SJSA1 (cell line): ENCODE measurements at regions not wholly inside any gene's neighbourhood (a gene's known extent, or its start where the extent isn't known, plus 50 kb on each side); places are given as distances from the start of the nearest gene placed in this dataset.

ENCODE experiments used
- DNase-seq, 2 experiments: peaks; one replicate each; pipeline ENCODE4 v3.0.0-alpha.2; 2015 to 2020; ENCODE audit warnings: low spot score in 2 of 2, low read depth in 1 of 2
- H3K27ac ChIP-seq: fragments of 250-450 bp; sonication (Bioruptor Pico); 2 replicates; pipeline ENCODE4 v1.5.1; 2020; ENCODE audit warnings: mild to moderate bottlenecking, moderate library complexity
- H3K27me3 ChIP-seq: fragments of 250-450 bp; sonication (Bioruptor Pico); replicated peaks from 2 replicates; pipeline ENCODE4 v1.5.1; 2020; ENCODE audit warnings: mild to moderate bottlenecking, moderate library complexity
- H3K36me3 ChIP-seq: fragments of 250-450 bp; sonication (Bioruptor Pico); 2 replicates; pipeline ENCODE4 v1.5.1; 2020; ENCODE audit warnings: mild to moderate bottlenecking
- H3K4me1 ChIP-seq: fragments of 250-450 bp; sonication (Bioruptor Pico); replicated peaks from 2 replicates; pipeline ENCODE4 v1.6.1; 2021; ENCODE audit warnings: mild to moderate bottlenecking
- H3K4me3 ChIP-seq: fragments of 250-450 bp; sonication (Bioruptor Pico); 2 replicates; pipeline ENCODE4 v1.5.1; 2020; ENCODE audit warnings: mild to moderate bottlenecking
- H3K9me3 ChIP-seq: fragments of 250-450 bp; sonication (Bioruptor Pico); replicated peaks from 2 replicates; pipeline ENCODE4 v1.5.1; 2020; ENCODE audit warnings: mild to moderate bottlenecking

- H3K9me3 ChIP-seq = no peaks in the 10 kb centered on the region
- no peaks in the 10 kb centered on the region for H3K27me3 ChIP-seq
- no peak overlapping the region for H3K4me3 ChIP-seq
- no peak overlapping the region for H3K27ac ChIP-seq
- no peaks in the 10 kb centered on the region for H3K36me3 ChIP-seq
- H3K4me1 ChIP-seq = peaks cover 27% of the 10 kb centered on the region
- peak in 1 of 2 experiments; percentile 36 for DNase-seq
Measured at GRCh38 chr18:75500545-75500944, 73.0 kb upstream of the SMIM21 start.

- DNase-seq = peak in 1 of 2 experiments; percentile 43
- H3K27ac ChIP-seq = no peak overlapping the region
- H3K9me3 ChIP-seq = no peaks in the 10 kb centered on the region
- peaks cover 40% of the 10 kb centered on the region for H3K4me1 ChIP-seq
- no peaks in the 10 kb centered on the region for H3K36me3 ChIP-seq
- no peaks in the 10 kb centered on the region for H3K27me3 ChIP-seq
- H3K4me3 ChIP-seq = no peak overlapping the region
Measured at GRCh38 chr18:75497576-75498235, 70.2 kb upstream of the SMIM21 start.

GRCh38 chr18:75496151-75496550 lies 68.6 kb upstream of the SMIM21 start:
- Histone ChIP-seq H3K9me3 (no peaks in the 10 kb centered on the region), H3K27me3 (no peaks in the 10 kb centered on the region), H3K27ac (no peak overlapping the region), H3K4me1 (peaks cover 41% of the 10 kb centered on the region), H3K36me3 (no peaks in the 10 kb centered on the region), H3K4me3 (no peak overlapping the region)
- no peak for DNase-seq

GRCh38 chr18:75492852-75493251 lies 65.3 kb upstream of the SMIM21 start:
- no peaks in the 10 kb centered on the region for H3K36me3 ChIP-seq
- no peak for DNase-seq
- H3K4me1 ChIP-seq = peaks cover 54% of the 10 kb centered on the region
- H3K9me3 ChIP-seq = no peaks in the 10 kb centered on the region
- H3K27me3 ChIP-seq = no peaks in the 10 kb centered on the region
- no peak overlapping the region for H3K27ac ChIP-seq
- H3K4me3 ChIP-seq = no peak overlapping the region

- no peak for DNase-seq
- peaks cover 45% of the 10 kb centered on the region for H3K4me1 ChIP-seq
- no peaks in the 10 kb centered on the region for H3K36me3 ChIP-seq
- H3K27me3 ChIP-seq = no peaks in the 10 kb centered on the region
- peak overlapping the region; percentile 97 for H3K27ac ChIP-seq
- H3K9me3 ChIP-seq = no peaks in the 10 kb centered on the region
- H3K4me3 ChIP-seq = no peak overlapping the region
Measured at GRCh38 chr18:75491361-75491760, 63.9 kb upstream of the SMIM21 start.

DNA sequence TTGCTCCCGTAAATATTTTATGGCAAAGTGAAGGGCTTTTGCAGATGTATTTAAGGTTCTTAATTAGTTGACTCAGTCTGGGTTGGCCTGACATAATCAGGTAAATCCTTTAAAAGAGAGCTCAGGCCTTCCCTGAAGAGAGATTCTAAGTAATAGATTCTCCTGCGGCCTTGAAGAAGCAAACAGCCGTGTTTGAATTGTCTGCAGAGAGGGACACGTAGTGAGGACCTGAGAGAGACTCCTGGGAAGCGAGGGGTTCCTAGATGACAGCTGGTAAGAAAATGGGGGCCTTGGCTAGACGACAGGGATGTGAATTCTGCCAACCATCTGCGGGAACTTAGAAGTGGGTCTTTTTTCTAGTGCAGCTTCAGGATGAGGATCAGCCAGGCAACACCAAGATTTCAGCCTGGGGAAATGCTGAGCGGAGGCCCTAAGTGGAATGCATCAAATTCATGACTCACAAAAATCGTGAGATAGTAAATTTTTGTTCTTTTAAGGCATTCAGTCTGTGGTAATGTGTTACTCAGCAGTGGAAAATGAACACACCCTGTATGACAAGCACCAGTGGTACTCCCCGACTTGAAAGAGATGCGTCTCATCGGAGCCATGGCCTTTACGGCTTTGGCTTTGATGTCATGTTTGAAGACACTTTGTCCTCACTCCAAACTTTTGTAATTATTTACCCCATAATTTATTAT lies 62.1 kb upstream of the SMIM21 start:
- Histone ChIP-seq H3K9me3 (no peaks in the 10 kb centered on the region), H3K27ac (peak overlapping the region; percentile 97), H3K27me3 (no peaks in the 10 kb centered on the region), H3K4me3 (no peak overlapping the region), H3K36me3 (no peaks in the 10 kb centered on the region), H3K4me1 (peaks cover 36% of the 10 kb centered on the region)
- DNase-seq = peak; percentile 87 to 91

GRCh38 chr18:75483662-75484061 lies 56.2 kb upstream of the SMIM21 start:
- Histone ChIP-seq H3K27me3 (no peaks in the 10 kb centered on the region), H3K4me3 (no peak overlapping the region), H3K9me3 (no peaks in the 10 kb centered on the region), H3K4me1 (peaks cover 18% of the 10 kb centered on the region), H3K36me3 (no peaks in the 10 kb centered on the region), H3K27ac (no peak overlapping the region)
- no peak for DNase-seq

GRCh38 chr18:75482880-75483279 lies 55.4 kb upstream of the SMIM21 start:
- Histone ChIP-seq H3K27me3 (no peaks in the 10 kb centered on the region), H3K27ac (peak overlapping the region; percentile 32; the same call in 1 of the 2 replicates), H3K9me3 (no peaks in the 10 kb centered on the region), H3K4me3 (no peak overlapping the region), H3K4me1 (peaks cover 19% of the 10 kb centered on the region), H3K36me3 (no peaks in the 10 kb centered on the region)
- peak in 1 of 2 experiments; percentile 51 for DNase-seq

DNA sequence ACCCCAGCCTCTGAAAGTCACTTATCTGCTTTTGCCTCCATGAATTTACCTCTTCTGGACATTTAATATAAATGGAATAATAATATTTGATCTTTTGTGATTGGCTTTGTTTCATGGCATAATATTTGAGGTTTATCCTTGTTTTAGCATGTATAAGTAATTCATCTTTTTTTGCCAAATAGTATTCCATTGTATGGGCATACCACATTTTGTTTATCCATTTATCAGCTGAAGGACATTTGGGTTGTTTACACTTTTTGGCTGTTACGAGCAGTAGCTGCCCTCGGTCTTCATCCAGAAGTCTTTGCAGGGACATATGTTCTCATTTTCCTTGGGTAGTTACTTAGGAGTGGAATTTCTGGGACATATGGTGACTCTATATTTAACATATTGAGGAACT lies 53.0 kb upstream of the SMIM21 start:
- no peaks in the 10 kb centered on the region for H3K9me3 ChIP-seq
- no peak overlapping the region for H3K4me3 ChIP-seq
- no peaks in the 10 kb centered on the region for H3K27me3 ChIP-seq
- no peak overlapping the region for H3K27ac ChIP-seq
- no peaks in the 10 kb centered on the region for H3K36me3 ChIP-seq
- peaks cover 34% of the 10 kb centered on the region for H3K4me1 ChIP-seq
- no peak for DNase-seq

GRCh38 chr18:75478996-75479880 lies 51.7 kb upstream of the SMIM21 start:
- no peak overlapping the region for H3K4me3 ChIP-seq
- H3K4me1 ChIP-seq = peaks cover 45% of the 10 kb centered on the region
- H3K27ac ChIP-seq = no peak overlapping the region
- H3K36me3 ChIP-seq = no peaks in the 10 kb centered on the region
- H3K9me3 ChIP-seq = no peaks in the 10 kb centered on the region
- peak in 1 of 2 experiments; percentile 51 for DNase-seq
- H3K27me3 ChIP-seq = no peaks in the 10 kb centered on the region

- no peak for DNase-seq
Measured at GRCh38 chr18:75477900-75478299, 50.4 kb upstream of the SMIM21 start.

More at GRCh38 chr18:75477900-75478299, 50.4 kb upstream of the SMIM21 start:
- Histone ChIP-seq H3K9me3 (no peaks in the 10 kb centered on the region), H3K27ac (no peak overlapping the region), H3K4me1 (peaks cover 41% of the 10 kb centered on the region), H3K4me3 (no peak overlapping the region), H3K27me3 (no peaks in the 10 kb centered on the region), H3K36me3 (no peaks in the 10 kb centered on the region)
